Cardiac fibroblast (primary cell): ENCODE measurements at regions not wholly inside any gene's neighbourhood (a gene's known extent, or its start where the extent isn't known, plus 50 kb on each side); places are given as distances from the start of the nearest gene placed in this dataset.

ENCODE experiments used
- DNase-seq, 2 donors: peaks; one replicate each; pipeline versions ENCODE4 v3.0.0 to v3.0.0-alpha.2; 2010; ENCODE audit warnings: low read depth in 2 of 2
- H3K4me3 ChIP-seq, 2 donors: replicated peaks in 1 of 2; 1 replicate in 1 of 2; 2 replicates in 1 of 2; pipeline ENCODE4 v1.5.1; 2011; ENCODE audit warnings: low read depth in 2 of 2, low read length in 2 of 2, mild to moderate bottlenecking in 2 of 2, moderate library complexity in 1 of 2
- CTCF ChIP-seq: IDR thresholded peaks from one replicate; pipeline ENCODE4 v1.5.1; 2011; ENCODE audit warnings: low read depth, mild to moderate bottlenecking, low read length, inconsistent platforms

DNA sequence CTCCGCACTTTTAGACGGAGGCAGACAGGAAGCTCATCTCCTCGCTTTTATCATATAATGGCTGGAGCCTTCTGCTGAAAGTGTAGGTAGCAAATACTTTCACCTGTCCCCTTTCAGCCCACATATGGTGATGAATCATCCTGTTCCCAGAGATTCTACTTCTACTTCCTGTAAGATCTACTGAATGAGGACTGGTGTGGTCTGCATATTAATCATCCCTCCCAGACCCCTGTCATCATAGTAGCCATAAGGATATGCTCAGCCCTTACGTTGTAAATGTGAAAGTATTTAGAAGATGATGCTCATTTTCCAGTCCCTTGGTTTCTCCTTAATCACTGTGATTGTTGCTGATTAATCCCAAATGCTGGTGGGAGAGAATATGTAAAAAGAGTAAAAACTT, 268.2 kb upstream of the GRIP1 start:
- no peak for TF ChIP-seq CTCF
- no peak overlapping the region for H3K4me3 ChIP-seq
- no peak for DNase-seq

DNA sequence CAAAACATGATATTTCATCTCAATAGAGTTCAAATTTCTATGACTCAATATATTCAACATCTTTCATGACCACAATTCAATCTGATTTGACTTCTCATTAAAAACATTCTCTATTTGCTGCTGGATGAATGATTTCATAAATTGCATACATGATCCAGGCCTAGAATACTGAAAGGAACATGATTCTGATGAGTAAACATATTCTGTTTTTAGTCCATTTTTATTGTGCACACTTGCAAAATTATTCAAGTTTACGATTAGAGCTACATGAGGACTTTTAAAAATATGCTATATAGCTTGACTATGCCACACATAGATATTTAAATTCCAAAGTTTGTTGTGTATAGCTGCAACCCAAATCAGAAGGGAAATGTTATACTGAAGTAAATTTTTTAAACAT, 273.8 kb upstream of the GRIP1 start:
- TF ChIP-seq CTCF: no peak
- H3K4me3 ChIP-seq: no peak overlapping the region
- no peak for DNase-seq

GRCh38 chr12:66956300-66956699, 277.4 kb upstream of the GRIP1 start:
- no peak overlapping the region for H3K4me3 ChIP-seq
- no peak for TF ChIP-seq CTCF
- DNase-seq: no peak

GRCh38 chr12:66959276-66959675, 280.4 kb upstream of the GRIP1 start:
- DNase-seq: no peak
- TF ChIP-seq CTCF: no peak
- H3K4me3 ChIP-seq: no peak overlapping the region

GRCh38 chr12:66960006-66960405, 281.1 kb upstream of the GRIP1 start:
- H3K4me3 ChIP-seq: no peak overlapping the region
- DNase-seq: no peak
- TF ChIP-seq CTCF: no peak

DNA sequence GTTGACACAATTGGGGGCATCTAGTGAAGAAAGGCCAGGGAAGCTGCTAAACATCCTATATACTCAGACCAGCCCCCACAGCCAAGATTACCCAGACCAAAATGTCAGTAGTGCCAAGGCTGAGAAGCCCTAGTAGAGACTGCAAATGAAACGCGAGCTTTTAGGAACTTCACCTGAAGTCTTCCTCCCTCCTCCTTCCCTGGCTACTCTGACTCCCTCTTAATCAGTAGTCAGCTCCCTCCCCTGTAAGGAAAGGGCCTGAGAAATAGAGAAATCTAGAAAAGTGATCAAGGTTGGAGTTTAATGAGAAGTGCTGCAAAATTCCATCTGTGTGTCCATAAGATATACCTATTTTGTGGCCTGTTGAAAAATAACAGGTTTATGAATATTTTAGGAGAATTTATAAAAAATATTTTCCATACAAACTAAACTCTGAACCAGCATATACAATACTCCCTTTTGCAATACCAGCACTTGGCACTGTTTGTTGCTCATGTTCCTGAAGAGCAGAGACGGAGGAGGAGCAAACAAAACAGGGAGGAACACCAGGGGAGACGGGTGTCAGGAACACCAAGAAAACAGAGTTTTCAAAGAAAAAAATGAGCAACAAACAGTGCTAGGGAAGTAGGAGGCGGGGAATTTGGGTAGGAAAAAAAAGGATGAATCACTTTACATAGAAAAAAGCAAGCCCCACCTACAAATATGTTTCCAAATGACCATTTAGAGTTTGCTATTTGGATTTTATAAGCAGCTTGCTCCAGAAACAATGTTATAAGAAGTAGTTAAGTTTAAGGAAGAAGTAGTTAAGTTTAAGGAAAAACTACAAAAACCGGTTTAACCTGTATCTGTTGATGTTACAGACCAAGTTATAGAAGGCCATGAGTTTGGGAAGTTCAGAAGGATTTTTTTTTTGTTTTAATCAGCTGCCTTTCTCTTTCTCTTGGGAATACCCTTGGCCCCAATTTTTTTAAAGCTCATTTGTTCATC, 282.1 kb upstream of the GRIP1 start:
- no peak for TF ChIP-seq CTCF
- H3K4me3 ChIP-seq: no peak overlapping the region
- DNase-seq: no peak
